SKM-1 (cell line): ENCODE measurements at regions not wholly inside any gene's neighbourhood (a gene's known extent, or its start where the extent isn't known, plus 50 kb on each side); places are given as distances from the start of the nearest gene placed in this dataset.

Source experiments
- DNase-seq: peaks from one replicate; lab custom pipeline; 2025; ENCODE audit not compliant: unreplicated experiment; lab: John Stamatoyannopoulos, UW

GRCh38 chr11:109796253-109796652 is 296.9 kb upstream of the ZC3H12C start:
- no peak for DNase-seq

- no peak for DNase-seq
These were observed 294.7 kb upstream of the ZC3H12C start for GRCh38 chr11:109798521-109798920.

- no peak for DNase-seq
These were observed 293.6 kb upstream of the ZC3H12C start for GRCh38 chr11:109799604-109800003.

GRCh38 chr11:109804911-109805310 is 288.3 kb upstream of the ZC3H12C start:
- no peak for DNase-seq

- no peak for DNase-seq
These were observed 287.0 kb upstream of the ZC3H12C start for GRCh38 chr11:109806205-109806604.

GRCh38 chr11:109808569-109808968 is 284.6 kb upstream of the ZC3H12C start:
- DNase-seq, result no peak

GRCh38 chr11:109814824-109815223 is 278.4 kb upstream of the ZC3H12C start:
- no peak for DNase-seq

- DNase-seq, result no peak
These were observed 277.6 kb upstream of the ZC3H12C start for GRCh38 chr11:109815500-109816150.

- no peak for DNase-seq
These were observed 274.9 kb upstream of the ZC3H12C start for GRCh38 chr11:109818290-109818689.

- no peak for DNase-seq
These were observed 273.8 kb upstream of the ZC3H12C start for GRCh38 chr11:109819410-109819809.

- no peak for DNase-seq
These were observed 271.7 kb upstream of the ZC3H12C start for GRCh38 chr11:109821511-109821910.

- DNase-seq, result no peak
These were observed 270.6 kb upstream of the ZC3H12C start for GRCh38 chr11:109822436-109823102.

GRCh38 chr11:109828387-109828786 is 264.8 kb upstream of the ZC3H12C start:
- DNase-seq, result no peak

- no peak for DNase-seq
These were observed 255.2 kb upstream of the ZC3H12C start for GRCh38 chr11:109838026-109838425.

GRCh38 chr11:109845437-109845836 is 247.8 kb upstream of the ZC3H12C start:
- DNase-seq, result no peak

GRCh38 chr11:109847621-109848020 is 245.6 kb upstream of the ZC3H12C start:
- no peak for DNase-seq

GRCh38 chr11:109849051-109849450 is 244.1 kb upstream of the ZC3H12C start:
- DNase-seq, result no peak

GRCh38 chr11:109849946-109850345 is 243.2 kb upstream of the ZC3H12C start:
- DNase-seq, result no peak

- no peak for DNase-seq
These were observed 241.3 kb upstream of the ZC3H12C start for GRCh38 chr11:109851780-109852390.

- DNase-seq, result peak; percentile 1
These were observed 239.9 kb upstream of the ZC3H12C start for GRCh38 chr11:109853156-109853776.

- no peak for DNase-seq
These were observed 238.5 kb upstream of the ZC3H12C start for GRCh38 chr11:109854731-109855130.

- no peak for DNase-seq
These were observed 236.3 kb upstream of the ZC3H12C start for GRCh38 chr11:109856928-109857327.
